CD4-positive, CD25-positive, alpha-beta regulatory T cell (primary cell): ENCODE measurements at regions not wholly inside any gene's neighbourhood (a gene's known extent, or its start where the extent isn't known, plus 50 kb on each side); places are given as distances from the start of the nearest gene placed in this dataset.

Experiments used
- ATAC-seq, 2 donors: fragments of 150-1000 bp; cut with Tn5 transposase; one replicate each; pipeline ENCODE4 v1.10.0; 2021; ENCODE audit warnings: low read depth in 2 of 2, moderate number of reproducible peaks in 2 of 2, moderate library complexity in 1 of 2
- DNase-seq, 3 donors: peaks; one replicate each; pipeline versions ENCODE4 v3.0.0 to v3.0.0-alpha.2; 2012 to 2022; ENCODE audit warnings: mixed read lengths in 1 of 3
- H3K27ac ChIP-seq: one replicate; pipeline ENCODE4 v1.7.0; 2013; ENCODE audit warnings: mild to moderate bottlenecking, low read length; ENCODE audit not compliant: insufficient read depth, poor library complexity, severe bottlenecking
- H3K27me3 ChIP-seq: one replicate; pipeline ENCODE4 v1.7.0; 2013; ENCODE audit warnings: low read length; ENCODE audit not compliant: control insufficient read depth, insufficient read depth
- H3K36me3 ChIP-seq: one replicate; pipeline ENCODE4 v1.7.0; 2013; ENCODE audit warnings: mild to moderate bottlenecking, low read length, moderate library complexity; ENCODE audit not compliant: control insufficient read depth, insufficient read depth
- H3K4me1 ChIP-seq: 2 replicates; pipeline ENCODE4 v1.7.0; 2013; ENCODE audit warnings: mild to moderate bottlenecking, low read length; ENCODE audit not compliant: insufficient read depth, control insufficient read depth, poor library complexity, severe bottlenecking
- H3K4me3 ChIP-seq: one replicate; pipeline ENCODE4 v1.7.0; 2013; ENCODE audit warnings: low read depth, mild to moderate bottlenecking, low read length, moderate library complexity
- H3K9me3 ChIP-seq, 2 experiments: 1 replicate in 1 of 2; 2 replicates in 1 of 2; pipeline ENCODE4 v1.7.0; 2013; ENCODE audit warnings: low read length in 2 of 2, mild to moderate bottlenecking in 1 of 2, moderate library complexity in 1 of 2; ENCODE audit not compliant: control insufficient read depth in 2 of 2
- H3K27ac Mint-ChIP-seq, 3 donors: one replicate each; pipeline ENCODE4 v1.8.0; 2020 to 2022; ENCODE audit warnings: mild to moderate bottlenecking in 3 of 3, mixed read lengths in 3 of 3, moderate library complexity in 2 of 3
- H3K27me3 Mint-ChIP-seq: one replicate; pipeline ENCODE4 v1.8.0; 2022; ENCODE audit warnings: mild to moderate bottlenecking, mixed read lengths
- H3K36me3 Mint-ChIP-seq: one replicate; pipeline ENCODE4 v1.8.0; 2020; ENCODE audit warnings: mixed read lengths
- H3K4me1 Mint-ChIP-seq, 4 donors: one replicate each; pipeline ENCODE4 v1.8.0; 2020 to 2022; ENCODE audit warnings: mixed read lengths in 4 of 4, mild to moderate bottlenecking in 1 of 4
- H3K4me3 Mint-ChIP-seq, 4 donors: one replicate each; pipeline ENCODE4 v1.8.0; 2020 to 2022; ENCODE audit warnings: mild to moderate bottlenecking in 4 of 4, mixed read lengths in 4 of 4, moderate library complexity in 3 of 4
- H3K9me3 Mint-ChIP-seq, 7 donors: one replicate each; pipeline ENCODE4 v1.8.0; 2020 to 2022; ENCODE audit warnings: mixed read lengths in 7 of 7, mild to moderate bottlenecking in 3 of 7, moderate library complexity in 2 of 7

- DNase-seq (no peak), ATAC-seq (no peak)
- Histone ChIP-seq H3K9me3 (no peaks in the 10 kb centered on the region), H3K36me3 (no peaks in the 10 kb centered on the region), H3K27me3 (no peaks in the 10 kb centered on the region), H3K4me1 (no peaks in the 10 kb centered on the region), H3K27ac (no peak overlapping the region), H3K4me3 (no peak overlapping the region)
- Mint-ChIP-seq H3K4me1 (no peaks in the 10 kb centered on the region), H3K4me3 (no peak overlapping the region), H3K9me3 (peaks cover 0 to 5% (median 1%) of the 10 kb centered on the region in 7 donors), H3K36me3 (no peaks in the 10 kb centered on the region), H3K27ac (no peak overlapping the region), H3K27me3 (no peaks in the 10 kb centered on the region)
Observed at GRCh38 chr12:19070341-19070740, 59.2 kb upstream of the PLEKHA5 start.

DNA sequence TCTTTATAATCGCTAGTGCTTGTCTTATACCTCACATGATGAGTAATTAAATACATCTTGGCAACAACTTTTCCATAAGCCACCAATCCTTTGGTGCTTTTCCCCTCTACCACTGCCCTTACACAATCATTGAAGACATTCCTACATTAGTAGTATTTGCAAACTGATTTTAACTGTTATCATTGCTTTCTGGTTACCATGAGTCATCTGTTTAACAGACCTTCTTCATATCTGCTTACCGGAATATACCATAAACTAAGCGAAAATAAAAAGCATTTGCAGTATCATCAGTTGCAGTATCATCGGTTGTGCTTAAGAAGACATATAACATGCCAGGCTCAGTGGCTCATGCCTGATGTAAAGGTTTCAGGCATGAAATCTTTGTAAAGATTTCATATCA is 54.8 kb upstream of the PLEKHA5 start:
- no peaks in the 10 kb centered on the region for H3K4me1 ChIP-seq
- H3K36me3 Mint-ChIP-seq, result no peaks in the 10 kb centered on the region
- H3K4me3 Mint-ChIP-seq, result no peak overlapping the region
- H3K9me3 Mint-ChIP-seq, result peaks cover 0 to 5% (median 0%) of the 10 kb centered on the region in 7 donors
- no peak for DNase-seq
- H3K4me1 Mint-ChIP-seq, result no peaks in the 10 kb centered on the region
- no peak overlapping the region for H3K27ac ChIP-seq
- H3K9me3 ChIP-seq, result no peaks in the 10 kb centered on the region
- H3K27ac Mint-ChIP-seq, result no peak overlapping the region
- ATAC-seq, result no peak
- no peaks in the 10 kb centered on the region for H3K36me3 ChIP-seq
- no peaks in the 10 kb centered on the region for H3K27me3 ChIP-seq
- no peaks in the 10 kb centered on the region for H3K27me3 Mint-ChIP-seq
- H3K4me3 ChIP-seq, result no peak overlapping the region

DNA sequence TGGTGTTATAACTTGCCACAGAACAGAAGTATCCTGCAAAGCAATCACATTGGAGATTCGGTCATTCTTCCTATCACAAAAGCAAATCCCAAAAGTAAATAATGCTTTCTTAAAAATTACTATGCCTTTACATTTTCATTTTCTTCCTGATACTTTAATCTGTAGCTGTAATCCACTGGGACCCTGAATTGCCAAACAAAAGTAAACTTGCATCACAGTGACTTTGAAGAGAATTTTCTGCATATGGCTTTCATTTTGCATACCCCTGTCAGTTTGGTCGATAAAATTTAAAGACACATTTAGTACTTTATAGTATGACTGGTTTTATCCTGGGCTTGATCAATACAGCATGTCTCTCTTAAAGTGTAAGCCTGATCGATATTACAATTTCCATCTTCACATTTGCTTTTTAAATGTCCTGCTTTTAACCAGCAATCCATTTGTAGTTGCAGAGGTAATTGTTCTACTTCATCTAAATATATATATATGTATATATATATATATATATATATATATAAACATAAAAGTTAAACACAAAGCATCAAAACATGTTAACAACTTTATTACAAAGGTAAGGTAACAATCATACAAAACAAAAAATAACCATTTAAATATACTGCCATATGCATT is 53.7 kb upstream of the PLEKHA5 start:
- Mint-ChIP-seq H3K4me1 (no peaks in the 10 kb centered on the region), H3K36me3 (no peaks in the 10 kb centered on the region), H3K27me3 (no peaks in the 10 kb centered on the region), H3K4me3 (no peak overlapping the region), H3K27ac (no peak overlapping the region), H3K9me3 (peaks cover 0 to 3% (median 0%) of the 10 kb centered on the region in 7 donors)
- Histone ChIP-seq H3K4me3 (no peak overlapping the region), H3K27ac (no peak overlapping the region), H3K4me1 (no peaks in the 10 kb centered on the region), H3K9me3 (no peaks in the 10 kb centered on the region), H3K27me3 (no peaks in the 10 kb centered on the region), H3K36me3 (no peaks in the 10 kb centered on the region)
- no peak for DNase-seq
- no peak for ATAC-seq
